ENCODE measurements at regions not wholly inside any gene's neighbourhood (a gene's known extent, or its start where the extent isn't known, plus 50 kb on each side); places are given as distances from the start of the nearest gene placed in this dataset.
A peak's percentile ranks its signal among the peaks of the same experiment; 100 is the strongest.

GRCh38 chr9:113656771-113657670, 193.5 kb downstream of the RGS3 start:
- 70 to 100% (median 75%) methylated on average over 2 to 9 of the region's 21 CpGs; no CpG with 5 or more reads in 6 of the 10 experiments for WGBS, 10 experiments
- peak in 4 of 8 experiments; percentile 4 to 20 (median 14) for ATAC-seq (replicated peaks in 6 of 8)
- Histone ChIP-seq H3K4me1 (replicated peaks in 1 of 2) (peaks cover 4 to 10% of the 10 kb centered on the region in 2 donors), H3K4me3 (no peak overlapping the region), H3K27ac (no peak overlapping the region)
- in situ Hi-C loops (cut with MboI; ENCODE audit: low pct_unique_long_range_greater_than_20kb in 2 of 9, low sequenced_read_pairs in 9 of 9, unreplicated experiment in 9 of 9) = loop anchor here in 8 of 9 experiments (5.0 to 25.0 kb wide), 7 partner anchors 62 to 395 kb away; partner anchors contain the start of genes RGS3 (in 2 of the 8) and RNF183 (in 2 of the 8)

- WGBS, 10 experiments = 0 to 100% (median 33%) methylated on average over 1 to 8 of the region's 14 CpGs; no CpG with 5 or more reads in 3 of the 10 experiments
- in situ Hi-C loops (cut with MboI; ENCODE audit: low pct_unique_long_range_greater_than_20kb in 2 of 9, low sequenced_read_pairs in 9 of 9, unreplicated experiment in 9 of 9) = loop anchor here in 8 of 9 experiments (5.0 to 25.0 kb wide), 7 partner anchors 63 to 396 kb away; partner anchors contain the start of genes RGS3 (in 2 of the 8) and RNF183 (in 2 of the 8)
Measured at GRCh38 chr9:113657765-113658544, 194.4 kb downstream of the RGS3 start.

DNA sequence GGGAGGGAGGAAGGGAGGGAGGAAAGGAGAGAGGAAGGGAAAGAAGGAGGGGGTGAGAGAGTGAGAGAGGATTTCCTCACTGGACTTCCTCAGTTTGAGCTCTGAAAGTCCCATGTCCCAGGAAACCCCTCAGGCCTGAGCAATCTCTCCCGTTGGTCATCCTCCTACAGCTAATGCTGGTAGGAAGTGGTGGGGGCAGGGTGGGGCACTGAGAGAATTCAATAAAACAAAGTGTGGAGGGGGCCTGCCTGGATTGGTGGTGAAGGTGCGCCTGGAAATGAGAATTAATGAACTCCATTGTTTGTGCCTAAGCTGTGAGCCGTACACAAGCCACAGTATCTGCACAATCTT, 195.0 kb downstream of the RGS3 start:
- Histone ChIP-seq H3K27ac (no peak overlapping the region), H3K4me3 (no peak overlapping the region), H3K4me1 (replicated peaks in 1 of 2) (peaks cover 4 to 10% of the 10 kb centered on the region in 2 donors)
- in situ Hi-C loops (cut with MboI; ENCODE audit: low pct_unique_long_range_greater_than_20kb in 2 of 9, low sequenced_read_pairs in 9 of 9, unreplicated experiment in 9 of 9) = loop anchor here in 8 of 9 experiments (5.0 to 25.0 kb wide), 7 partner anchors 64 to 396 kb away; partner anchors contain the start of genes RGS3 (in 2 of the 8) and RNF183 (in 2 of the 8)
- WGBS, 10 experiments = 50 to 100% (median 90%) methylated on average over 1 of the region's 3 CpGs; no CpG with 5 or more reads in 6 of the 10 experiments
- no peak for ATAC-seq (replicated peaks in 6 of 8)

More at GRCh38 chr9:113657765-113658544, 194.4 kb downstream of the RGS3 start:
- H3K27ac ChIP-seq = no peak overlapping the region
- ATAC-seq (replicated peaks in 6 of 8) = peak; percentile 90 to 97 (median 93)
- H3K4me3 ChIP-seq = no peak overlapping the region
- peaks cover 4 to 10% of the 10 kb centered on the region in 2 donors for H3K4me1 ChIP-seq (replicated peaks in 1 of 2)

DNA sequence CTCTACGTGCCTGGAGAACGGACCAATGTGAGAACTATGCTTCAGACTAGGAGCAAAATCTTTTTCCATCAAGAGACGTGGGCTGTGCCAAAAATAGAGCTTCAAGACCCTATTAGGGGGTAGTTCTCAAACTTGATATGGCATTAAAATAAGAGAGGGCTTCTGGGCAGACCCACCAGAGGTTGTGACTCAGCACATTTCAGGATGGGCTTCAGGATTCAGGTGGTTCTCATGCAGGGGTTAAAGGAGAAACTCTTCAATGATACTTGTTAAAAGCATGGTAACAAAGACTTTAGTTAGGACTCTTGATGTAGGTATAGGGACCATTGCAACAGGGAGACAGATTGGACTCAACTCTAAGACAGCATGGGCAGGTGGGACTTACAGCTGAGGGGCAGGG, 195.5 kb downstream of the RGS3 start:
- Histone ChIP-seq H3K4me3 (no peak overlapping the region), H3K27ac (no peak overlapping the region), H3K4me1 (replicated peaks in 1 of 2) (peaks cover 4 to 10% of the 10 kb centered on the region in 2 donors)
- in situ Hi-C loops (cut with MboI; ENCODE audit: low pct_unique_long_range_greater_than_20kb in 2 of 9, low sequenced_read_pairs in 9 of 9, unreplicated experiment in 9 of 9) = loop anchor here in 8 of 9 experiments (5.0 to 25.0 kb wide), 7 partner anchors 64 to 397 kb away; partner anchors contain the start of genes RGS3 (in 2 of the 8) and RNF183 (in 2 of the 8)
- WGBS, 10 experiments = 30 to 100% (median 79%) methylated on average over 1 to 3 of the region's 3 CpGs; no CpG with 5 or more reads in 6 of the 10 experiments
- no peak for ATAC-seq (replicated peaks in 6 of 8)

DNA sequence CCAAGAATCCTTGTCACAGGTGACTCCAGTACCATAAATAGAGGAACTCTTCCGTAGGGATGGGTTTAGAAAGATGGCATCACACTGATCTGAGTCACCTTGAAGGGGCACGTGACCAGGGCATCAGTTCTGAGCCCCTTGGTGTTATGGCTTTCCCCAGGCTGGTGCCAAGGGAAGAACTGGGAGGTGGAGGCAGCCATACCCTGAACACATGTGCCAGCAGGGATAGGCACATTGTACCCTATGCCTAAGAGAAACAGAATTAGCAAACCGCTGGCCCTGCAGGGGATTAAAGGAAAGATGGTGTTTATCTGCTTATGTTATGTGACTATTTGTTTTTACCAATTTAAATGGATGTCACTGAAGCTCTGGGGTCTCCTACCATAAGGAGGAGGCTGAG, 196.2 kb downstream of the RGS3 start:
- WGBS, 10 experiments = 37 to 100% (median 67%) methylated on average over 1 to 3 of the region's 3 CpGs; no CpG with 5 or more reads in 3 of the 10 experiments
- peaks cover 4 to 10% of the 10 kb centered on the region in 2 donors for H3K4me1 ChIP-seq (replicated peaks in 1 of 2)
- in situ Hi-C loops (cut with MboI; ENCODE audit: low pct_unique_long_range_greater_than_20kb in 2 of 9, low sequenced_read_pairs in 9 of 9, unreplicated experiment in 9 of 9) = loop anchor here in 8 of 9 experiments (5.0 to 25.0 kb wide), 7 partner anchors 65 to 397 kb away; partner anchors contain the start of genes RGS3 (in 2 of the 8) and RNF183 (in 2 of the 8)
- ATAC-seq (replicated peaks in 6 of 8) = no peak
- H3K4me3 ChIP-seq = no peak overlapping the region
- H3K27ac ChIP-seq = no peak overlapping the region

- H3K27ac ChIP-seq = no peak overlapping the region
- peaks cover 4 to 9% of the 10 kb centered on the region in 2 donors for H3K4me1 ChIP-seq (replicated peaks in 1 of 2)
- in situ Hi-C loops (cut with MboI; ENCODE audit: low pct_unique_long_range_greater_than_20kb in 2 of 9, low sequenced_read_pairs in 9 of 9, unreplicated experiment in 9 of 9) = loop anchor here in 7 of 9 experiments (25.0 kb wide), 4 partner anchors 198 to 398 kb away; partner anchors contain the start of genes RGS3 (in 2 of the 7) and RNF183 (in 2 of the 7)
- no peak overlapping the region for H3K4me3 ChIP-seq
- no peak for ATAC-seq (replicated peaks in 6 of 8)
- WGBS, 10 experiments = 38 to 100% (median 74%) methylated on average over 1 to 8 of the region's 9 CpGs; no CpG with 5 or more reads in 1 of the 10 experiments
Measured at GRCh38 chr9:113660196-113660595, 196.7 kb downstream of the RGS3 start.

- no peak for ATAC-seq (replicated peaks in 6 of 8)
Measured at GRCh38 chr9:113661074-113661473, 197.5 kb downstream of the RGS3 start.

DNA sequence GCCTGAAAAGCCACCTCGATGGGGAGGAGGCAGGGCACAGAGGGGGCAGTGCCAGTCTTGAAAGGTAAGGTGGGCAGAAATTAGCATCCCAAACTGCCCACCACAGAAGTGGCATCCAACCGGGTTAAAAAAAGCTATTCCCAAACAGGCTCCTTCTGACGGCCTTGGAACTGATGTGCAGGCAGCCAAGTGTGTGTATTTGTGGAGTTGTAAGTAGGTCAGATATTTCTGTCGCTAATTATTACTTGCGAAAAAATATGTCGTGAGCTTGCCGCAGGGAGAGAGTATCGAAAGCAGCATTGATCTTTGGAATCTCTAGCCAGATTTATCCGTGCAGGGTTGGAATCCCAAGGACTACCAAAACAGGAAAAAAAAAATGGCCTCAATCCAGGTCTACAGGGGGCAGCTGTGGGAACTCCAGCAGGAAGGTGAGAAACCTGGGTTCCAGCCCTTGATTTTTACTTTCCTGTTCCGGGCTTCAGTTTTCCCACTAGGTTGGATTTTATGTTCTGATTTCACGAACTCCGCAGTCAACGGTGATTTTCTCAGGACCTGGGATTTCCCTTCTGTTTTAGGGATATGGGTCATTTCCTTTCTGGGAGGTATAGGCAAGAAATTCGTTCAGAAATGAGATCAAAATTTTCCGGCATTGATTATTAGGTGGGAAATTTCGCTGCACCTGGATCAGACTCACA, 200.8 kb downstream of the RGS3 start:
- WGBS, 10 experiments = 60 to 90% (median 82%) methylated on average over 1 to 13 of the region's 16 CpGs
- H3K4me1 ChIP-seq (replicated peaks in 1 of 2) = no peaks in the 10 kb centered on the region
- no peak overlapping the region for H3K27ac ChIP-seq
- no peak for ATAC-seq (replicated peaks in 6 of 8)
- in situ Hi-C loops (cut with MboI; ENCODE audit: low pct_unique_long_range_greater_than_20kb in 2 of 9, low sequenced_read_pairs in 9 of 9, unreplicated experiment in 9 of 9) = loop anchor here in 7 of 9 experiments (25.0 kb wide), 4 partner anchors 202 to 402 kb away; partner anchors contain the start of genes RGS3 (in 2 of the 7) and RNF183 (in 2 of the 7)
- H3K4me3 ChIP-seq = no peak overlapping the region

More at GRCh38 chr9:113661074-113661473, 197.5 kb downstream of the RGS3 start:
- in situ Hi-C loops (cut with MboI; ENCODE audit: low pct_unique_long_range_greater_than_20kb in 2 of 9, low sequenced_read_pairs in 9 of 9, unreplicated experiment in 9 of 9) = loop anchor here in 7 of 9 experiments (25.0 kb wide), 4 partner anchors 199 to 399 kb away; partner anchors contain the start of genes RGS3 (in 2 of the 7) and RNF183 (in 2 of the 7)
- 75 to 100% (median 82%) methylated on average over 1 to 7 of the region's 7 CpGs for WGBS, 10 experiments
- no peak overlapping the region for H3K4me3 ChIP-seq
- peaks cover 4 to 8% of the 10 kb centered on the region in 2 donors for H3K4me1 ChIP-seq (replicated peaks in 1 of 2)
- H3K27ac ChIP-seq = no peak overlapping the region

- Histone ChIP-seq H3K4me3 (no peak overlapping the region), H3K27ac (no peak overlapping the region), H3K4me1 (replicated peaks in 1 of 2) (no peaks in the 10 kb centered on the region)
- peak in 3 of 8 experiments; percentile 42 to 78 (median 72) for ATAC-seq (replicated peaks in 6 of 8)
- in situ Hi-C loops (cut with MboI; ENCODE audit: low pct_unique_long_range_greater_than_20kb in 2 of 9, low sequenced_read_pairs in 9 of 9, unreplicated experiment in 9 of 9) = loop anchor here in 7 of 9 experiments (25.0 kb wide), 4 partner anchors 203 to 403 kb away; partner anchors contain the start of genes RGS3 (in 2 of the 7) and RNF183 (in 2 of the 7)
- WGBS, 10 experiments = 100% methylated on average over 1 of the region's 1 CpG; no CpG with 5 or more reads in 8 of the 10 experiments
Measured at GRCh38 chr9:113665064-113665463, 201.5 kb downstream of the RGS3 start.

- no peak overlapping the region for H3K4me3 ChIP-seq
- in situ Hi-C loops (cut with MboI; ENCODE audit: low pct_unique_long_range_greater_than_20kb in 2 of 9, low sequenced_read_pairs in 9 of 9, unreplicated experiment in 9 of 9) = loop anchor here in 7 of 9 experiments (25.0 kb wide), 4 partner anchors 203 to 403 kb away; partner anchors contain the start of genes RGS3 (in 2 of the 7) and RNF183 (in 2 of the 7)
- H3K27ac ChIP-seq = no peak overlapping the region
- H3K4me1 ChIP-seq (replicated peaks in 1 of 2) = no peaks in the 10 kb centered on the region
- WGBS, 10 experiments = 17 to 100% (median 96%) methylated on average over 1 to 7 of the region's 7 CpGs; no CpG with 5 or more reads in 5 of the 10 experiments
- ATAC-seq (replicated peaks in 6 of 8) = no peak
Measured at GRCh38 chr9:113665756-113666155, 202.2 kb downstream of the RGS3 start.

DNA sequence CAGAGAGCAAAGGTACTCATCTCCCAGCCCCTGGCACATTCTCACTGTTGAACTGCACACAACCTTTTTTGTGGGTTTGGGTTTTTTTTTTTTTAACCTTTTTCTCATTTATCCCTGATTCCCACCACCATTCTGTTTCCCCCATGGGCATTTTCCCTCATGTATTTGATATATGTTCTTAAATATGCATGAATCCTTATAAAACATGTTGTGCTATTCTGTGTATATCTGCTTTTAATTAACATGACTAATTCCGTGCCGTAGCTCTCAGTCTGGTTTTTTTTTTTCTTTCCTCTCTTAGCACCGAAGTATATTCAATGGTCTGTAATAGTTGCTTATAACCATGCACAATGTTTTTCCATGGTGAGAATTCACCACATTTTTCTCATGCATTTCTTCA, 204.5 kb downstream of the RGS3 start:
- WGBS, 10 experiments = 0 to 100% (median 41%) methylated on average over 1 to 3 of the region's 3 CpGs; no CpG with 5 or more reads in 2 of the 10 experiments
- in situ Hi-C loops (cut with MboI; ENCODE audit: low pct_unique_long_range_greater_than_20kb in 2 of 9, low sequenced_read_pairs in 9 of 9, unreplicated experiment in 9 of 9) = loop anchor here in 7 of 9 experiments (25.0 kb wide), 4 partner anchors 206 to 406 kb away; partner anchors contain the start of genes RGS3 (in 2 of the 7) and RNF183 (in 2 of the 7)
- H3K4me3 ChIP-seq = no peak overlapping the region
- peak in 1 of 8 experiments; percentile 63 for ATAC-seq (replicated peaks in 6 of 8)
- H3K4me1 ChIP-seq (replicated peaks in 1 of 2) = no peaks in the 10 kb centered on the region
- no peak overlapping the region for H3K27ac ChIP-seq

All from motor neuron (in vitro differentiated cells).